Endometrium (tissue), 2 donors: ENCODE measurements at regions not wholly inside any gene's neighbourhood (a gene's known extent, or its start where the extent isn't known, plus 50 kb on each side); places are given as distances from the start of the nearest gene placed in this dataset.
"Not testable (repeated sequence)": the region's sequence is repeated elsewhere in the genome, so short reads cannot be mapped to it uniquely, and the experiment has no call there.

Source experiments
- FAIRE-seq: peaks from 2 replicates; lab custom pipeline; 2012; peaks lifted over from hg19 to GRCh38; lab: Jason Lieb, UNC
- donor health status: control.
- donor health status: control.

- no peak for FAIRE-seq
Observed at GRCh38 chr2:59176737-59177136, 935.6 kb upstream of the FANCL start.

DNA sequence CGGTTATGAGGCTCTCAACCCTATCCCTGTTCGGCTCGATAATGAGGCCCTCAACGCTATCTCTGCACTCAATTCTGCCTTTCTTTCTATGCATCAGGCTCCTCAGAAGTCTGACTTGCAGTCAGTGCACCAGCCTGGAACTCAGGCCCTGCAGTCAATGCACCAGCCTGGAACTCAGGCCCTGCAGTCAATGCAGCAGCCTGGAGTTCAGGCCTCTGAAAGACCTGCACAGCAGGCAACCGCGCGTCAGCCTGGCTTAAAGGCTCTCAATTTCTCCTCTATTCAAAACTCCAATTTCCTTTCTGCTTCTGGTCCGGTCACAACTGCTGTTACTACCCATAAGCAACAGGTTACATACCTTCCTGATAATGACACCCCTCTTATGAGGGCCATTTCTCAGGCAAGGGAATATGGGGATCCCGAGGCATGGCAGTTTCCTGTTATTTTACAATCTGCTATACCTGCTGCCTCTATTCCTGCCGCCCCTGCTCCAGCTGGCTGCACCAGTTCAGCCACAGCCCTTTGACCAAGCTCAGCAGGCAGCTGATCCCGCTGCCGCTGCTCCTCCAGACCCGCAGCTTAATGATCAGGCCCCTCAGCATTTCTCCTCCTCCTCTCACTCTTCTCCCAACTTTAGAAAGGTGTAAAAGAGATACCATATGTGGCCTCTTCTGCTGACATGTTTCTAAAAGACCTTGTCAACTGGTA lies 933.6 kb upstream of the FANCL start:
- no peak for FAIRE-seq

GRCh38 chr2:59173325-59173724 lies 932.2 kb upstream of the FANCL start:
- no peak for FAIRE-seq

GRCh38 chr2:59171019-59171418 lies 929.9 kb upstream of the FANCL start:
- FAIRE-seq = no peak

DNA sequence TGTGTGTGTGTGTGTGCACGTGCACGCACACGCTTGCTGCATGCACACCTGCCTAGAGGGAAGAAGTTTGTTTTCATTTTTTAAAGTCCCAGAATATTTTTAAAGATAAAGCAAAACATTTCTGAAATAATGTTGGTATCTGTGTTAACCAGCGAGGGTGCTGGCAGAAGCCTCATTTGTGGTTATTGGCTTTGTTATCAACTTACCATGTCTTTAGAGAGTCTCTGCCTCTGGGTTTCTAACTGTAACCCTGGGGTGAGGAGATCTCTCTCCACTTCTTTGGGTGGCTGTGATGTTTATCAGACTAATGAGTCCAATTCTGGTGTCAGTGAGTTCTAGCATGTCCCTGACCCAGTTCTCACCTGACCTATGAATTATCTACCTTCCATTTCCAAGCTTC lies 927.6 kb upstream of the FANCL start:
- FAIRE-seq = no peak

DNA sequence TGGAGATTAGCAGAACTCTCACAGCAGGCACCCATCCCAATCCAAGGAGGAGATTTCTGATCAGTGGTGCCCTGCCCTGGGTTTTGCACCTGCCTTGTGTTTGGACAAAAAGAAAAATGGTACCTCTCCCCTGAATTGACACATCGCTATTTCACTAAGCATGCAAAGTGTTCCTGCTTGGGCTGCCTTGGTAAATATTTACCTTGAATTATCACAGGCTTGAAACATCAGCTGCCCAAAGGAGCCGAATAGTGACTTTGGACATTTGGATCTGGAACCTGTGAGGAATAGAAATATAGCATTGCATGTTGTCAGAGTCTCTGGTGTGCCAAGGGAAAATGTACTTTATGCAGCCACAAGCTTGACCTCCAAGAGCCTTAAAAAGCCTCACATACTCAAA lies 926.4 kb upstream of the FANCL start:
- FAIRE-seq = no peak

- FAIRE-seq = not testable (repeated sequence)
Observed at GRCh38 chr2:59157908-59158307, 916.8 kb upstream of the FANCL start.

DNA sequence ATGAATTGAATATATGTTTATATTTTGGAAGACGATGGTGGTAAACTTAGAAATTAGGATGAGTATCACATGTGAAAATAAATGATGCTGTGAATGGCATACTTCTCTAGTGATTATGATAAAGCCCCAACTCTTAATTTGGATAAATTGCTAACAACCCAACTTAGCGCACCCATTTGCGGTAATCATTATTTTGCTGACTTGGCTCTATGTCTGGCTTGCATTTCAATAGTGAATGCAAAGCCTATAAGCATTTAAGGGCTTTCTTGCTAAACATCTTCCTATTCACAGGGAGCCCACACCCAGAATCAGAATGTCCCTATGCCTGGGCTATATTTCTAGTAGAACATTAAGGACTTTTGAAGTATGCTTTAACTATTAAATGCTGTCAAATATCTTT lies 910.7 kb upstream of the FANCL start:
- no peak for FAIRE-seq

GRCh38 chr2:59150217-59150849 lies 909.2 kb upstream of the FANCL start:
- no peak for FAIRE-seq

GRCh38 chr2:59149271-59149670 lies 908.1 kb upstream of the FANCL start:
- FAIRE-seq = no peak

DNA sequence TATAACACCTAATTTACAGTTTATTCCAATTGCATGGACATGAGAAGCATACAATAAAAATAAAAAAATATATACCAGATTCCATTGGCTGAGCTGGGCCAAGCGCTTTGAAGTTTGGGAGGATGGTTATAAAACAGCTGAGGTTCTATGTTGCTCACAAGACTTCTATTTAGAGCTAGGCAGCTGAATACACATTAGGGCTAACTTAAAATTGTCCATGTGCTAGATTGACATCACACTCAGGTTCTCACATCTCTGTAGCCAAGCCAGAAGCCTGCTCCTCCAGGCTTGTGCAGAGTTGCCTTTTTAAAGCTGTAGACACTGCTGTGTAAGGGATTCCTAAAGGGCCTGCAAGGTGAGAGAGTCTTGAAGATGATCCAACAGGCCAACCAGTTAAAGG lies 871.1 kb upstream of the FANCL start:
- FAIRE-seq = no peak

DNA sequence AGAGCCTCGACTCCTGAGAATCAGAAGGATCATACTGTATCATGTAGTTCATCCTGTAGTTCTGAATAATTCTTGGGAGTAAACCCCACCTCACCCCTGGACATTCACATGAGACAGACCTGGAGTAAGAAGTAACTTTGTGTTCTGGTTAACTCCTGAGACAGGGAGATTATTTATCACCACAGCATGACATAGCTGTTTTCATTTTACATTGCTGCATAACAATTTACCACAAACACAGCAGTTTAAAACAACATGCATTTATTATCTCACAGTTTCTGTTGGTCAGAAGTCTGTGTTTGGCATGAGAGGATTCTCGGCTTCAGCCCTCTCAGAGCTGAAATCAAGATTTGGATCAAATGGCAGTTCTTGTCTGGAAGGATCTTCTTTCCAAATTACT lies 855.8 kb upstream of the FANCL start:
- FAIRE-seq = no peak

GRCh38 chr2:59093571-59093970 lies 852.4 kb upstream of the FANCL start:
- FAIRE-seq = no peak

DNA sequence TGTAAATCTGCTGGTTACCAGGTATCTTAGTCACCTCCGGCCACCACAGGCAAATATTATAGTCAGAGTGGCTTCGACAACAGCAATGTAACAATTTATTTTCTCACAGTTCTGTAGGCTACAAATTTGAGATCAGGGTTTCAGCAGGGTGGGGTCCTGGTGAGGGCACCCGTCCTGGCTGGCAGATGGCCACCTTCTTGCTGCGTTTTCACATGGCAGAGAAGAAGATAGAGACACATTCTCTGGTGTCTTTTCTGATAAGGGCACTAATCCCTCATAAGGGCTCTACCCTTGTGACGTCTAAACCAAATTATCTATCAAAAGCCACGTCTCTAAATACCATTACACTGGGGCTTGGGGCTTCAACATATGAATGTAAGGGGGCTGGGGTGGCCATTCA lies 843.2 kb upstream of the FANCL start:
- FAIRE-seq = no peak

DNA sequence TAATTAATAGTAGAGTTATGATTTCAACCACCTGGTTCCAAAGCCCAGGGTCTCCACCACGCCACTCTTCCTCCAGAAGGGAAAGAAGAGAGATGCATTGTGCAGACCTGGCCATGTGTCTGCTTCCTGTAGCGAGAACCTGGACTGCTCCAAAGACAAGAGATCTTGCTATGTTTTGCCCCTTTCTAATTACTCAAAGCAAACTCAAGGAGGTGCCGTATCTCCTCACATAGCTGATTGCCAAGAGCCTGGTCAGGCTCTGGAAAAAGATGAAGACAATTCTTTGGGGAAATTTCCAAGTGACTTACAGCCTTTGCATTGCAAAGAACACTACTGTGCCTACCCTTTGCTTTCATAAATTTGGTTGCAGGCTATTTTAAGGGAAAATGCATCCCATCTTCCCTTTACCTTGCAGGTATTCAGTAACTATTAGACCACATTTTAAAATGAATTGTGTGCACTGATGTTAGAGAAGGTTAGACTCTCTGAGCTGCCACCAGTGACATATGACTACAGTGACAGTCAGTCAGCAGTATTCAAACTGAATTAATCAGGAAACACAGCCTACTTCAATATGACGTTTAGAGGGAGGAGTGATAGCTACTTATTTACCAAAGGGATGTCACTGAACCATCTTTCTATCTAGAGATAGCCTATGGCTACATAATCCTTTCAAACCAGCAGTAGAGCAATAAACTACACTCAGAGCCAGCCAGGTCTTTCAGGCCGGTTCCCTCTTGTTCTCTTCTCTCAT lies 842.1 kb upstream of the FANCL start:
- FAIRE-seq = no peak

DNA sequence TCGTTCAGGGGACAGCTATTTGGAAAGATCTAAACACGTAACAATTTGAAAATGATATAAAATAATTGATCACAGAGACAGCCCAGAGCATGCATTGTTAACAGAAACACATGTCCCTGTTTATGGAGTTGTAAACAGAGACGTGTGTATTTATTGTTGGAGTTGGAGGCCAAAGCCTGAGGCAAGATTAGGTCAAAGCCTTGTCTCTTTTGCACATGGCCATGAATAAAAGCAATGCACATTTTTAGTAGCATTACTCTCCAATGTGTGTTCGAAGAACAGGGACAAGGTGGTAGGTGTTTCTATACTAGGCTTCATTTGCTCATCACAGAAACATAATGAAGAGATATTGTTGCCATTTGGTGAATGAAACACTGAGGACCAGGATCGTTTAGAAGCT lies 841.5 kb upstream of the FANCL start:
- no peak for FAIRE-seq

DNA sequence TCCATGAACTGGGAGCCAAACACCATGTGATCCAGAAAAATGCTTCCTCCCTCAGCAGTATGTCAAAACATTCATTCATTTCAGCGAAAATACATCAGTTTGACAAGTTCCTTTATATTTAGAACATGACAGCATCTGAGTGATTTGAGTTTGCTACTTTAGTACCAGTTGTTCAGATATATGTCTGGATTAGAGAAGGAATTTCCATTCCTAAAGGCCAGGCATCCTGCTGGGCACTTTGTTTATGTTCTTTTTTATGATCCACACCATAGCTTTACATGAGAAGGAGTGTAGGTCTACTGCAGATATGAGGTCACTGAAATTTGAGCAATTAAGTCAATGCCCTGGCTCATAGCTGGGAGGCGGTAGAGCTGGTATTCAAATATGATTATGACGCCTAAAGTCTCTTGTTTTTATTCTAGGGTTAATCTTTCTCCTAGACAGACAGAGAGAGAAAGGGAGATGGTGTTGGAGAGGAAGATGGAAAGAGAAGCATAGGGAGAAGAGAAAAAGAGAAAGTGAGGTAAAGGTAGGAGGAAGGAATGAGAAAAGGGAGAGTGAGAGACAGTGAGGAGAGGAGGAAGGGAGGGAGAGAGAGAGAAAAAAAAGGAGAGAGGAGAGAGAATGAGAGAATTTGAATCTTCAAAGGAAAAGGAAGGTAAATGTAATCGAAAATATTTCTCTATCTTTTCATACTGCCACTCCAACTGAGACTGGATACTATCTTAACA lies 839.5 kb upstream of the FANCL start:
- no peak for FAIRE-seq

DNA sequence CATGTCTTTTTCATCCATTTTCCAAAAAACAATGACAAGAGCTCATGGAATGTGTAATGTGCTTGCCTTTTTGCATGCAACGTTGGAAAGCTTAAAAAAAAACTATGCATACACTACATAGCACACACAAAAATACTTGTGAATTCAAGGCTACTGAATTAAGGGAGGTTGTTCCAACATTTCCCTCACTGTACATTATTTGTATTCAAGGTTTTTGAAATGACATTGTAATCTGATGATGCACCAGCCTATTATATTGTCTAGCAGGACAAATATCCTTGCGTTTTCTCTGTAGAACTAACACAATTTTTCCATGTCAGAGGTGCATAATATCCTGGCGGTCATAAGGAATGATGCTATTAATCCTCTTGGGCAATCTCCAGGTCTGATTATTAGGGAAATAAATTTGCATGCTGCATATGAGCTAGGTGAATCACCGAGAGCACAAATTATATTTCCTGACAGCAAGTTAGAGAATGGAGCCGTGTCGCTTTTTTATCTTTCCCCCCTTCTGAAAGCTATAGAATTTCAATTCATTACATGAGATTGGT lies 836.9 kb upstream of the FANCL start:
- FAIRE-seq = no peak

DNA sequence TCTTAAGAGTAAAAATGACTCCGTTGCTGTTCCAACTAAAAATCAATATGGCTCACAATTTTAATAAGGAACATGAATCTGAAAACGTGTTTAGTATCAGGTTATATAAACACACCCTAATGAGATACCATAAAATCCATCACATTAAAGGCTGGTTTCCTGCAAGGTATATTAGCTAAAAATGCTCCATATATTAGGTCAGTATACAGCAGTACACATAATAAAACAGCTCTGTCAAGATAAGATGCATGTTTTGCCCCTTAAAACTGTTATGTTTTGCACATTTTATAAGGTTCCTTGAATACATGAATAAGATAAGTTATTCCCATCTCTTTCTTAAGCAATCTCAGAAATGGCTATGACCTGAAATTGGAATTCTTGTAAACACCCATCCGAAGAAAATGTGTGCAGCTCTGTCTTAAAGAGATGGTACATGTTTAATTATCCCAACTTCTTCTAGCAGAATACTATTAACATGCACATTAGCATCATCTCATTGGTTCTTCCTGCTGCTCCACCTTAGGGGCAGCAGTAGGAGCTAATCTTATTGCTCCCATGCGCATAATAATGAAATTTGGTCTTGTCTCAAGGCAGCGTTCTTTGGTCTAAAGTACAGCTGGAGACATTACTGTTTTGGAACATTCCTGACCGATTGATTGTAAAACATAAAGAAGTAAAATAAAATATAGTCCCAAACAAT lies 836.1 kb upstream of the FANCL start:
- no peak for FAIRE-seq

DNA sequence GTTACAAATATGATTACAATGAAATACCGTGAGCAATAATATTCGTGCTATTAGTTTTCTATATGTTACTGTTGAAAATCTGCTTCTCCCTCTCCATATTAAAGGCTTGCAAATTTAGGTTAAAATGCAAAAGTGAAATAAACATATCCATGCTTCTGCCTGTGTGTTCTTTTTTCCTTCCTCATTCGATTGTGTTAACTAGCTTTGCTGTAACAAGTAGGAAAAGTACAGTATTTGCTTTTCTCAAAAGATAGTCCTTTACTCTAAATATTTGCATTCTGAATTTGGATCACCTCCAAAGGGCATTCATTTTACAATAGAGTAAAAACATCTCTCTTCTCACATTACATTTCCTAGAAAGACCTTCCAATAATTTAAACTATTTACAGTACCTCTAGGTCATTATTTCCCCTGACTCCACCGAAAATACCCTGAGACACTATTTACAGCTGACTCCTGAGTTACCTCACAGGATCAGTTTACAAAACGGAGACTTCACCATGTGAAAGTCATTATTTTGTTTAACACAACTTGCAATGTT lies 835.0 kb upstream of the FANCL start:
- FAIRE-seq = no peak

- no peak for FAIRE-seq
Observed at GRCh38 chr2:59074071-59074470, 832.9 kb upstream of the FANCL start.

GRCh38 chr2:59073286-59073685 lies 832.2 kb upstream of the FANCL start:
- no peak for FAIRE-seq
